H9 (cell line): ENCODE measurements at regions not wholly inside any gene's neighbourhood (a gene's known extent, or its start where the extent isn't known, plus 50 kb on each side); places are given as distances from the start of the nearest gene placed in this dataset.
A peak's percentile ranks its signal among the peaks of the same experiment; 100 is the strongest.

Experiments
- DNase-seq: peaks from one replicate; pipeline ENCODE4 v3.0.0-alpha.2; 2017
- H2AFZ ChIP-seq: one replicate; pipeline ENCODE4 v1.6.1; 2013; ENCODE audit warnings: mild to moderate bottlenecking, low read length, control low read depth, moderate library complexity
- H2AK5ac ChIP-seq: 2 replicates; pipeline ENCODE4 v1.6.1; 2013; ENCODE audit warnings: low read length, control low read depth, mixed read lengths; ENCODE audit not compliant: insufficient read length
- H2BK120ac ChIP-seq: one replicate; pipeline ENCODE4 v1.6.1; 2013; ENCODE audit warnings: low read depth, mild to moderate bottlenecking, low read length, control low read depth, inconsistent platforms; ENCODE audit not compliant: poor library complexity, severe bottlenecking
- H2BK12ac ChIP-seq: 2 replicates; pipeline ENCODE4 v1.6.1; 2013; ENCODE audit warnings: low read length, control low read depth, mixed read lengths, low read depth; ENCODE audit not compliant: insufficient read length
- H2BK15ac ChIP-seq: 2 replicates; pipeline ENCODE4 v1.6.1; 2013; ENCODE audit warnings: low read depth, low read length, control low read depth
- H2BK20ac ChIP-seq: one replicate; pipeline ENCODE4 v1.6.1; 2013; ENCODE audit warnings: low read depth, mild to moderate bottlenecking, low read length, control low read depth, inconsistent platforms; ENCODE audit not compliant: poor library complexity, severe bottlenecking
- H2BK5ac ChIP-seq: 2 replicates; pipeline ENCODE4 v1.6.1; 2013; ENCODE audit warnings: low read length, control low read depth, mixed read lengths; ENCODE audit not compliant: insufficient read length
- H3K14ac ChIP-seq: 2 replicates; pipeline ENCODE4 v1.6.1; 2013; ENCODE audit warnings: low read length, control low read depth; ENCODE audit not compliant: insufficient read depth
- H3K18ac ChIP-seq: 2 replicates; pipeline ENCODE4 v1.6.1; 2013; ENCODE audit warnings: low read depth, mild to moderate bottlenecking, mixed read lengths, low read length, control low read depth; ENCODE audit not compliant: insufficient read length
- H3K23ac ChIP-seq: 2 replicates; pipeline ENCODE4 v1.6.1; 2013; ENCODE audit warnings: low read length, control low read depth, mixed read lengths, low read depth; ENCODE audit not compliant: insufficient read length
- H3K23me2 ChIP-seq: 2 replicates; pipeline ENCODE4 v1.6.1; 2013; ENCODE audit warnings: low read depth, mild to moderate bottlenecking, mixed read lengths, low read length, control low read depth; ENCODE audit not compliant: insufficient read length, poor library complexity, severe bottlenecking
- H3K27ac ChIP-seq: 2 replicates; pipeline ENCODE4 v1.5.1; 2013; ENCODE audit warnings: low read length, control low read depth, mixed read lengths, low read depth; ENCODE audit not compliant: insufficient read length
- H3K27me3 ChIP-seq: 2 replicates; pipeline ENCODE4 v1.6.1; 2013; ENCODE audit warnings: low read length, control low read depth, inconsistent platforms; ENCODE audit not compliant: insufficient read depth
- H3K4ac ChIP-seq: 2 replicates; pipeline ENCODE4 v1.6.1; 2013; ENCODE audit warnings: low read depth, mild to moderate bottlenecking, control low read depth, inconsistent platforms, low read length, moderate library complexity
- H3K4me1 ChIP-seq: 2 replicates; pipeline ENCODE4 v1.6.1; 2013; ENCODE audit warnings: low read length, control low read depth, inconsistent platforms; ENCODE audit not compliant: insufficient read depth
- H3K4me2 ChIP-seq: 2 replicates; pipeline ENCODE4 v1.6.1; 2013; ENCODE audit warnings: low read length, control low read depth, mixed read lengths; ENCODE audit not compliant: insufficient read length, insufficient read depth
- H3K56ac ChIP-seq: 2 replicates; pipeline ENCODE4 v1.6.1; 2013; ENCODE audit warnings: low read depth, mild to moderate bottlenecking, mixed read lengths, low read length, control low read depth; ENCODE audit not compliant: insufficient read length
- H3K79me1 ChIP-seq: 2 replicates; pipeline ENCODE4 v1.6.1; 2013; ENCODE audit warnings: low read depth, mild to moderate bottlenecking, moderate library complexity, low read length, control low read depth, inconsistent platforms; ENCODE audit not compliant: insufficient read depth, poor library complexity, severe bottlenecking
- H3K79me2 ChIP-seq: 2 replicates; pipeline ENCODE4 v1.6.1; 2013; ENCODE audit warnings: low read length, control low read depth, inconsistent platforms; ENCODE audit not compliant: insufficient read depth
- H3K9ac ChIP-seq: 2 replicates; pipeline ENCODE4 v1.6.1; 2013; ENCODE audit warnings: low read length, control low read depth, mixed read lengths; ENCODE audit not compliant: insufficient read length; ENCODE audit errors: extremely low read depth
- H3K9me3 ChIP-seq: one replicate; pipeline ENCODE4 v1.6.1; 2013; ENCODE audit warnings: low read depth, low read length, inconsistent platforms; ENCODE audit not compliant: control insufficient read depth
- H3T11ph ChIP-seq: one replicate; pipeline ENCODE4 v1.6.1; 2013; ENCODE audit warnings: mild to moderate bottlenecking, low read length, control low read depth, inconsistent platforms
- H4K20me1 ChIP-seq: one replicate; pipeline ENCODE4 v1.6.1; 2013; ENCODE audit not compliant: control insufficient read depth, insufficient read length, insufficient read depth
- H4K5ac ChIP-seq: 2 replicates; pipeline ENCODE4 v1.6.1; 2013; ENCODE audit warnings: low read depth, mild to moderate bottlenecking, mixed read lengths, low read length, control low read depth; ENCODE audit not compliant: insufficient read length
- H4K8ac ChIP-seq: replicated peaks from 2 replicates; pipeline ENCODE4 v1.6.1; 2013; ENCODE audit warnings: low read length, control low read depth, mixed read lengths, low read depth; ENCODE audit not compliant: insufficient read length
- H4K91ac ChIP-seq: 2 replicates; pipeline ENCODE4 v1.6.1; 2013; ENCODE audit warnings: low read depth, mild to moderate bottlenecking, moderate library complexity, mixed read lengths, low read length, control low read depth; ENCODE audit not compliant: insufficient read length
- H3K27ac Mint-ChIP-seq, 3 experiments: 2 replicates in 2 of 3; 3 replicates in 1 of 3; pipeline ENCODE4 v1.8.0; 2020 to 2021; ENCODE audit warnings: mixed read lengths in 3 of 3, mild to moderate bottlenecking in 1 of 3, moderate library complexity in 1 of 3
- H3K27me3 Mint-ChIP-seq: 2 replicates; pipeline ENCODE4 v1.8.0; 2021; ENCODE audit warnings: low read depth, mild to moderate bottlenecking, moderate library complexity, mixed read lengths
- H3K36me3 Mint-ChIP-seq, 3 experiments: 2 replicates in 2 of 3; 3 replicates in 1 of 3; pipeline ENCODE4 v1.8.0; 2020 to 2021; ENCODE audit warnings: low read depth in 3 of 3, mixed read lengths in 3 of 3; ENCODE audit not compliant: insufficient read depth in 1 of 3
- H3K4me1 Mint-ChIP-seq, 2 experiments: 2 replicates each; pipeline ENCODE4 v1.8.0; 2020; ENCODE audit warnings: mixed read lengths in 2 of 2
- H3K4me3 Mint-ChIP-seq, 2 experiments: 2 replicates in 1 of 2; 3 replicates in 1 of 2; pipeline ENCODE4 v1.8.0; 2020 to 2021; ENCODE audit warnings: mild to moderate bottlenecking in 2 of 2, mixed read lengths in 2 of 2, moderate library complexity in 1 of 2
- H3K9me3 Mint-ChIP-seq, 2 experiments: 2 replicates in 1 of 2; 3 replicates in 1 of 2; pipeline ENCODE4 v1.8.0; 2020; ENCODE audit warnings: mild to moderate bottlenecking in 2 of 2, mixed read lengths in 2 of 2, moderate library complexity in 1 of 2
- WGBS: extraction: QIAGEN DNeasy Blood & Tissue Kit; methylation state at CpG from one replicate; pipeline ENCODE4 v1.1.7; 2013; ENCODE audit warnings: missing lambda C conversion rate, low lambda C conversion rate, mixed read lengths; ENCODE audit not compliant: insufficient read length; ENCODE audit errors: extremely low coverage; 5-methylcytosine and 5-hydroxymethylcytosine counted together
- TF ChIP-seq, protein P1 (sequence below): fragments of 200-600 bp; sonication (generic); conservative IDR thresholded peaks from 3 replicates; pipeline ENCODE4 v1.8.0; 2021; ENCODE audit warnings: antibody characterized with exemption, mild to moderate bottlenecking

DNA sequence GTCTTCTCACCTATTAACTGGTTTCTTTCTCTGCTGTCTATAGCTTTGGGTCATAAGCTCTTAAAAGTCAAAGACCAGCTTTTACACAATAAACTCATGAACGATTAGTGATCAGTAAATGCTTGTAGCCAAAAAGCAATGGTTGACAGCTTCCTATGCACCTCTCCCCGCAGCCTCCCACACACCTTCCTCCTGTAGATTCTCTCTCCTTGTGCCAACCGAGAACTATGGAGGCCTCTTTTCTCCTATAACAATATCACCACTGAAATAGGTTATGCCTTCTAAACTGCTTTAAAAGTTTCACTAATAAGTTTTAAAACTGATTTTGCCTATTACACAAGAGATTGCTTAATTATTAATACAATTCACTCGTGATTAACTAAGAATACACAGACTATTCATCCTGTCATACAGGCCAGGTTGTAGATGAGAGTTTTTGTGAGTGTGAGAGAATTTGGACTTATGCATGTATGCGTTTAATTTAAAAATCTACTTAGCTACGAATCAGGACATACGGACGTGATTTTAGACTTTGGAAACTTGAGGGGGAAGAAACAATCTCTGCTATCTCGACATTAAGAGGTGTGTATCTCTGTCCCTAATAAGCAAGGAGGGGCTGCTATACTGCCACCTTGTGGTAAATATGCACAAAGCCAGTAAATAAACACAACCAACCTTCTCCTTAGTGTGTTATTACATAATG is 229.1 kb upstream of the RBBP8 start:
- Histone ChIP-seq H2BK5ac (no peak overlapping the region), H3K14ac (no peak overlapping the region), H4K20me1 (no peaks in the 10 kb centered on the region), H3K23me2 (no peaks in the 10 kb centered on the region), H2AFZ (no peak overlapping the region), H3K79me1 (no peaks in the 10 kb centered on the region), H2BK12ac (no peak overlapping the region), H3K27me3 (no peaks in the 10 kb centered on the region), H3K4me1 (no peaks in the 10 kb centered on the region), H3K4me2 (no peak overlapping the region), H4K5ac (no peak overlapping the region), H2BK120ac (no peak overlapping the region), H4K91ac (no peak overlapping the region), H3K4ac (no peak overlapping the region), H2AK5ac (no peak overlapping the region), H3T11ph (no peak overlapping the region), H3K9me3 (no peaks in the 10 kb centered on the region), H4K8ac (no peak overlapping the region), H3K27ac (no peak overlapping the region), H3K23ac (no peak overlapping the region), H3K56ac (no peak overlapping the region), H2BK20ac (no peak overlapping the region), H3K79me2 (no peaks in the 10 kb centered on the region), H3K18ac (no peak overlapping the region), H3K9ac (no peak overlapping the region), H2BK15ac (no peak overlapping the region)
- H3K9me3 Mint-ChIP-seq: no peaks in the 10 kb centered on the region
- no peaks in the 10 kb centered on the region for H3K36me3 Mint-ChIP-seq
- H3K4me3 Mint-ChIP-seq: no peak overlapping the region
- no peak for DNase-seq
- no peaks in the 10 kb centered on the region for H3K4me1 Mint-ChIP-seq
- no CpG with 5 or more reads among the region's 9 CpGs for WGBS
- TF ChIP-seq, protein P1, sequence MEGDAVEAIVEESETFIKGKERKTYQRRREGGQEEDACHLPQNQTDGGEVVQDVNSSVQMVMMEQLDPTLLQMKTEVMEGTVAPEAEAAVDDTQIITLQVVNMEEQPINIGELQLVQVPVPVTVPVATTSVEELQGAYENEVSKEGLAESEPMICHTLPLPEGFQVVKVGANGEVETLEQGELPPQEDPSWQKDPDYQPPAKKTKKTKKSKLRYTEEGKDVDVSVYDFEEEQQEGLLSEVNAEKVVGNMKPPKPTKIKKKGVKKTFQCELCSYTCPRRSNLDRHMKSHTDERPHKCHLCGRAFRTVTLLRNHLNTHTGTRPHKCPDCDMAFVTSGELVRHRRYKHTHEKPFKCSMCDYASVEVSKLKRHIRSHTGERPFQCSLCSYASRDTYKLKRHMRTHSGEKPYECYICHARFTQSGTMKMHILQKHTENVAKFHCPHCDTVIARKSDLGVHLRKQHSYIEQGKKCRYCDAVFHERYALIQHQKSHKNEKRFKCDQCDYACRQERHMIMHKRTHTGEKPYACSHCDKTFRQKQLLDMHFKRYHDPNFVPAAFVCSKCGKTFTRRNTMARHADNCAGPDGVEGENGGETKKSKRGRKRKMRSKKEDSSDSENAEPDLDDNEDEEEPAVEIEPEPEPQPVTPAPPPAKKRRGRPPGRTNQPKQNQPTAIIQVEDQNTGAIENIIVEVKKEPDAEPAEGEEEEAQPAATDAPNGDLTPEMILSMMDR: peak; percentile 94
- H3K27me3 Mint-ChIP-seq: 0 out of 2 replicates have a peak, but pooled peaks cover 1% of the 10 kb centered on the region
- no peak overlapping the region for H3K27ac Mint-ChIP-seq
